C4-2B (cell line): ENCODE measurements at regions not wholly inside any gene's neighbourhood (a gene's known extent, or its start where the extent isn't known, plus 50 kb on each side); places are given as distances from the start of the nearest gene placed in this dataset.
"Not testable (repeated sequence)": the region's sequence is repeated elsewhere in the genome, so short reads cannot be mapped to it uniquely, and the experiment has no call there.

ENCODE experiments used
- CTCF ChIP-seq: fragments of 450-650 bp; conservative IDR thresholded peaks from 2 replicates; pipeline ENCODE4 v1.5.1; 2017; ENCODE audit warnings: mild to moderate bottlenecking
- ZFX ChIP-seq: fragments of 450-650 bp; IDR thresholded peaks from 2 replicates; pipeline ENCODE4 v1.6.1; 2017

- not testable (repeated sequence) for TF ChIP-seq CTCF, ZFX
Measured at GRCh38 chr3:198146559-198147164, 186.6 kb downstream of the LMLN start.
